ENCODE measurements at regions not wholly inside any gene's neighbourhood (a gene's known extent, or its start where the extent isn't known, plus 50 kb on each side); places are given as distances from the start of the nearest gene placed in this dataset.

DNA sequence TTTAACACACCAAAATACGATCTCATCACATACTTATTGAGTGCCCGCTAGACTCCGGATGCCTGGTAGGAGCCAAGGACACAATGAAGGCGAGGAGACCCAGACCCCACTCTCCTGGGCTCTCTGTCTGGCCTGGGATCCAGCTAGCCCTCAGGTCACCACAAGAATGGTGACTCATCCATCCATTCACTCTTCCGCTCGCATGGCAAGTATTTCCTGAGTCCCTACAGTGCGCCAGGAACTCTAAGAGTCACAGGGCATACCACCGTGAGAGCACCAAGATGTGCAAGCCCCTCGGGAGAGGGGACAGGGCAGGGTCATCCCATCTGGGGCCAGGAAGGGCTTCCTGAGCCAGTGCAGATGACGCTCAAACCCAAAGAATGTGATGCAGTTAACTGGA, 101.6 kb upstream of the PRR20G start:
- ChIA-PET POLR2A (no interaction called here), CTCF (no interaction called here)
- DNase-seq (ENCODE audit: low read depth in 1 of 2, low spot score in 1 of 2) (no peak), ATAC-seq (no peak), FAIRE-seq (no peak)
- WGBS (ENCODE audit: missing lambda C conversion rate) = 52% methylated on average over 7 of the region's 10 CpGs
- TF ChIP-seq FOSL2 (IDR thresholded peaks at IDR 0.05) = no peak
- peak; percentile 5; the same call in 1 of the 2 replicates for TF ChIP-seq FOSL2 (CRISPR knock-in tag; IDR thresholded peaks at IDR 0.05)
- TF ChIP-seq ZC3H11A (IDR thresholded peaks at IDR 0.05) = no peak
- Histone ChIP-seq H3K4me1 (no peaks in the 10 kb centered on the region), H3K27ac (no peak overlapping the region), H3K4me3 (no peak overlapping the region), H3K9me3 (no peaks in the 10 kb centered on the region), H3K4me2 (no peak overlapping the region)

DNA sequence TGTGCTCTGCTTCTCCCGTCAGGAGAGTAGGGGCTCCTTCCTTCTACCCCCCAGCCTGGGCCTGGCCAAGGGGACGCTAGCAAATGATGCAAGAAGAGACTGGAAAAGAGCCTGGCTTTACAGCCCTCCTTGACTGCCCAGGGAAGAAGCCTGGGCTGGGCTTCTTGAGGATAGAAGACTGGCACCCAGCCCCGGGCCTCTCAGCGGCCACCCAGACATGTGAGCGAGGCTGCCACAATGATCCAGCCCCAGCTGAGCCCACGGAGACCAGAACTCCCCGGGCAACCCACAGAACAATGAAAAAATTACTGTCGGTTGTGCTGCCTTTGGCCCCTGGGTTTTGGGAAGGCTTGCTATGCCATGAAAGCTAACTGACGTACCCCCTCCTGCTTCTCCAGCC, 100.6 kb upstream of the PRR20G start:
- WGBS (ENCODE audit: missing lambda C conversion rate) = 38% methylated on average over 2 of the region's 9 CpGs
- no peaks in the 10 kb centered on the region for H3K4me1 ChIP-seq
- ChIA-PET POLR2A (no interaction called here), CTCF (no interaction called here)
- H3K4me2 ChIP-seq = no peak overlapping the region
- ATAC-seq = no peak
- no peak for DNase-seq (ENCODE audit: low read depth in 1 of 2, low spot score in 1 of 2)
- no peak overlapping the region for H3K4me3 ChIP-seq
- no peaks in the 10 kb centered on the region for H3K9me3 ChIP-seq
- no peak for FAIRE-seq
- TF ChIP-seq SMC3 (IDR thresholded peaks at IDR 0.05) (no peak), CBX8 (IDR thresholded peaks at IDR 0.05) (no peak), RAD21 (conservative IDR thresholded peaks at IDR 0.05 in 1 of 2, IDR thresholded peaks at IDR 0.05 in 1 of 2) (no peak), MYC (IDR thresholded peaks at IDR 0.05; ENCODE audit: borderline replicate concordance, low read length) (no peak), FOSB (CRISPR knock-in tag; IDR thresholded peaks at IDR 0.05) (no peak), ZSCAN20 (CRISPR knock-in tag; IDR thresholded peaks at IDR 0.05) (no peak), HOXB13 (CRISPR knock-in tag; IDR thresholded peaks at IDR 0.05; ENCODE audit: low read depth) (no peak), JUN (IDR thresholded peaks at IDR 0.05) (no peak), HOXA7 (CRISPR knock-in tag; IDR thresholded peaks at IDR 0.05) (no peak), CHD2 (IDR thresholded peaks at IDR 0.05; ENCODE audit: low read length, partially characterized antibody) (no peak), PHF8 (IDR thresholded peaks at IDR 0.05; ENCODE audit: borderline replicate concordance, low read depth) (no peak), GATA3 (IDR thresholded peaks at IDR 0.05; ENCODE audit: borderline replicate concordance) (no peak), HDAC2 (IDR thresholded peaks at IDR 0.05) (no peak), KDM1A (IDR thresholded peaks at IDR 0.05; ENCODE audit: low read depth) (no peak), TP53 (CRISPR knock-in tag; IDR thresholded peaks at IDR 0.05) (no peak)
- TF ChIP-seq, protein P1, sequence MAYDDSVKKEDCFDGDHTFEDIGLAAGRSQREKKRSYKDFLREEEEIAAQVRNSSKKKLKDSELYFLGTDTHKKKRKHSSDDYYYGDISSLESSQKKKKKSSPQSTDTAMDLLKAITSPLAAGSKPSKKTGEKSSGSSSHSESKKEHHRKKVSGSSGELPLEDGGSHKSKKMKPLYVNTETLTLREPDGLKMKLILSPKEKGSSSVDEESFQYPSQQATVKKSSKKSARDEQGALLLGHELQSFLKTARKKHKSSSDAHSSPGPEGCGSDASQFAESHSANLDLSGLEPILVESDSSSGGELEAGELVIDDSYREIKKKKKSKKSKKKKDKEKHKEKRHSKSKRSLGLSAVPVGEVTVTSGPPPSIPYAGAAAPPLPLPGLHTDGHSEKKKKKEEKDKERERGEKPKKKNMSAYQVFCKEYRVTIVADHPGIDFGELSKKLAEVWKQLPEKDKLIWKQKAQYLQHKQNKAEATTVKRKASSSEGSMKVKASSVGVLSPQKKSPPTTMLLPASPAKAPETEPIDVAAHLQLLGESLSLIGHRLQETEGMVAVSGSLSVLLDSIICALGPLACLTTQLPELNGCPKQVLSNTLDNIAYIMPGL (CRISPR knock-in tag; IDR thresholded peaks at IDR 0.05; ENCODE audit: borderline replicate concordance) = no peak
- TF ChIP-seq, protein P2, sequence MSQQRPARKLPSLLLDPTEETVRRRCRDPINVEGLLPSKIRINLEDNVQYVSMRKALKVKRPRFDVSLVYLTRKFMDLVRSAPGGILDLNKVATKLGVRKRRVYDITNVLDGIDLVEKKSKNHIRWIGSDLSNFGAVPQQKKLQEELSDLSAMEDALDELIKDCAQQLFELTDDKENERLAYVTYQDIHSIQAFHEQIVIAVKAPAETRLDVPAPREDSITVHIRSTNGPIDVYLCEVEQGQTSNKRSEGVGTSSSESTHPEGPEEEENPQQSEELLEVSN (IDR thresholded peaks at IDR 0.05; ENCODE audit: borderline replicate concordance, low read depth) = no peak
- TF ChIP-seq, protein P3, sequence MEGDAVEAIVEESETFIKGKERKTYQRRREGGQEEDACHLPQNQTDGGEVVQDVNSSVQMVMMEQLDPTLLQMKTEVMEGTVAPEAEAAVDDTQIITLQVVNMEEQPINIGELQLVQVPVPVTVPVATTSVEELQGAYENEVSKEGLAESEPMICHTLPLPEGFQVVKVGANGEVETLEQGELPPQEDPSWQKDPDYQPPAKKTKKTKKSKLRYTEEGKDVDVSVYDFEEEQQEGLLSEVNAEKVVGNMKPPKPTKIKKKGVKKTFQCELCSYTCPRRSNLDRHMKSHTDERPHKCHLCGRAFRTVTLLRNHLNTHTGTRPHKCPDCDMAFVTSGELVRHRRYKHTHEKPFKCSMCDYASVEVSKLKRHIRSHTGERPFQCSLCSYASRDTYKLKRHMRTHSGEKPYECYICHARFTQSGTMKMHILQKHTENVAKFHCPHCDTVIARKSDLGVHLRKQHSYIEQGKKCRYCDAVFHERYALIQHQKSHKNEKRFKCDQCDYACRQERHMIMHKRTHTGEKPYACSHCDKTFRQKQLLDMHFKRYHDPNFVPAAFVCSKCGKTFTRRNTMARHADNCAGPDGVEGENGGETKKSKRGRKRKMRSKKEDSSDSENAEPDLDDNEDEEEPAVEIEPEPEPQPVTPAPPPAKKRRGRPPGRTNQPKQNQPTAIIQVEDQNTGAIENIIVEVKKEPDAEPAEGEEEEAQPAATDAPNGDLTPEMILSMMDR (IDR thresholded peaks at IDR 0.05) = no peak
- TF ChIP-seq, protein P4, sequence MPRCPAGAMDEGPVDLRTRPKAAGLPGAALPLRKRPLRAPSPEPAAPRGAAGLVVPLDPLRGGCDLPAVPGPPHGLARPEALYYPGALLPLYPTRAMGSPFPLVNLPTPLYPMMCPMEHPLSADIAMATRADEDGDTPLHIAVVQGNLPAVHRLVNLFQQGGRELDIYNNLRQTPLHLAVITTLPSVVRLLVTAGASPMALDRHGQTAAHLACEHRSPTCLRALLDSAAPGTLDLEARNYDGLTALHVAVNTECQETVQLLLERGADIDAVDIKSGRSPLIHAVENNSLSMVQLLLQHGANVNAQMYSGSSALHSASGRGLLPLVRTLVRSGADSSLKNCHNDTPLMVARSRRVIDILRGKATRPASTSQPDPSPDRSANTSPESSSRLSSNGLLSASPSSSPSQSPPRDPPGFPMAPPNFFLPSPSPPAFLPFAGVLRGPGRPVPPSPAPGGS (IDR thresholded peaks at IDR 0.05) = no peak
- TF ChIP-seq, protein P5, sequence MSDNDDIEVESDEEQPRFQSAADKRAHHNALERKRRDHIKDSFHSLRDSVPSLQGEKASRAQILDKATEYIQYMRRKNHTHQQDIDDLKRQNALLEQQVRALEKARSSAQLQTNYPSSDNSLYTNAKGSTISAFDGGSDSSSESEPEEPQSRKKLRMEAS (IDR thresholded peaks at IDR 0.05) = no peak
- no peak overlapping the region for H3K27ac ChIP-seq
